ENCODE measurements at regions not wholly inside any gene's neighbourhood (a gene's known extent, or its start where the extent isn't known, plus 50 kb on each side); places are given as distances from the start of the nearest gene placed in this dataset.

GRCh38 chr13:88544836-88545235 lies 873.7 kb downstream of the SLITRK5 start:
- H3K27me3 ChIP-seq, result no peaks in the 10 kb centered on the region
- H3K36me3 ChIP-seq, result no peaks in the 10 kb centered on the region
- H3K9me3 ChIP-seq, result no peaks in the 10 kb centered on the region
- no peak overlapping the region for H3K27ac ChIP-seq
- no peaks in the 10 kb centered on the region for H3K4me1 ChIP-seq
- H3K4me3 ChIP-seq, result no peak overlapping the region
- DNase-seq (ENCODE audit: extremely low spot score in 2 of 2), result no peak
- TF ChIP-seq POLR2A (IDR thresholded peaks at IDR 0.05) (no peak), CTCF (IDR thresholded peaks at IDR 0.05) (no peak), POLR2AphosphoS5 (IDR thresholded peaks at IDR 0.05; ENCODE audit: insufficient read depth in 1 of 2, low read depth in 1 of 2) (no peak)
- intact Hi-C loops (cut with DNase I), result no loop called here

DNA sequence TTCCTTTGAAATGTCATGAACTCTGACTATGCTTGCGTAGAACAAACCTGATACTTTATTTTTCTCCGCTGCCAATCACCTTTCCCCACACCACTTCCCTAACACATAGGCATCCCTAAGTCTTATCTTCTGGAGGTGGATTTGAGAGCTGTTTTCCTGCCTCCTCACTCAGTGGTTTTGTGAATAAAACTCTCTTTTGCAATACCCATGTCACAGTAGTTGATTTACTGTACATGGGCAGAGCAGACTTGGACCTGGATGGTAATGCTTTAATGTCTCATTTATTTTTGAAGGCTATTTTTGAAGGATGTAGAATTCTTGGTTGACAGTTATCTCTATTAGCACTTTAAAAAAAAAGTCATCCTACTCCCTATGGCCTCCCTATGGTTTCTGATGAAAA lies 881.8 kb downstream of the SLITRK5 start:
- DNase-seq (ENCODE audit: extremely low spot score in 2 of 2), result no peak
- no peaks in the 10 kb centered on the region for H3K9me3 ChIP-seq
- no peak overlapping the region for H3K27ac ChIP-seq
- intact Hi-C loops (cut with DNase I), result no loop called here
- H3K4me1 ChIP-seq, result no peaks in the 10 kb centered on the region
- no peak overlapping the region for H3K4me3 ChIP-seq
- TF ChIP-seq POLR2A (IDR thresholded peaks at IDR 0.05) (no peak), POLR2AphosphoS5 (IDR thresholded peaks at IDR 0.05; ENCODE audit: insufficient read depth in 1 of 2, low read depth in 1 of 2) (no peak), CTCF (IDR thresholded peaks at IDR 0.05) (no peak)
- no peaks in the 10 kb centered on the region for H3K27me3 ChIP-seq
- H3K36me3 ChIP-seq, result no peaks in the 10 kb centered on the region

DNA sequence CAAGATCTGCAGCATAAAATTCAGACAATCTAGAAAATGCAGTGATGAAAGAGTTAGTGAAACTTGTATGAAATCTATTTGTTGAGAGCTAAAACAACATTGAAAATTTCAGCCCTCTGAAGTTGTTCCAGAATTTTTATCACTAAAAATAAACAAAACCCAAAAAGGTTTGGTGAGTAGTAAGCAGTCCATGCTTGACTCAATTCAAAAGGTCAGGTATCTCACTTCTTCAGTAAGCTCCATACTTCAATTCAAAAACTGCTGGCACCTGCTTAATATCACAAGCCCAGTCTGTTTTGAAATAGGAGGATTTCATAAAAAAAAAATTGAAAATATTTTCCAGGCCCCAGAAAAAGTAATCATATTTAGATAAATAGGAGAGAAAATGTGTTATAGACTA lies 894.4 kb downstream of the SLITRK5 start:
- no peak for DNase-seq (ENCODE audit: extremely low spot score in 2 of 2)
- no peak for TF ChIP-seq CTCF (IDR thresholded peaks at IDR 0.05)
- no peak for TF ChIP-seq POLR2A (IDR thresholded peaks at IDR 0.05)
- TF ChIP-seq POLR2AphosphoS5 (IDR thresholded peaks at IDR 0.05; ENCODE audit: insufficient read depth in 1 of 2, low read depth in 1 of 2), result no peak
- H3K4me3 ChIP-seq, result no peak overlapping the region
- H3K27me3 ChIP-seq, result no peaks in the 10 kb centered on the region
- no peaks in the 10 kb centered on the region for H3K36me3 ChIP-seq
- intact Hi-C loops (cut with DNase I), result no loop called here
- no peaks in the 10 kb centered on the region for H3K9me3 ChIP-seq
- H3K27ac ChIP-seq, result no peak overlapping the region
- H3K4me1 ChIP-seq, result no peaks in the 10 kb centered on the region

- TF ChIP-seq CTCF (IDR thresholded peaks at IDR 0.05) (no peak), POLR2AphosphoS5 (IDR thresholded peaks at IDR 0.05; ENCODE audit: insufficient read depth in 1 of 2, low read depth in 1 of 2) (no peak), POLR2A (IDR thresholded peaks at IDR 0.05) (no peak)
- no peak for DNase-seq (ENCODE audit: extremely low spot score in 2 of 2)
- no peaks in the 10 kb centered on the region for H3K27me3 ChIP-seq
- no peaks in the 10 kb centered on the region for H3K9me3 ChIP-seq
- no peaks in the 10 kb centered on the region for H3K36me3 ChIP-seq
- H3K27ac ChIP-seq, result no peak overlapping the region
- intact Hi-C loops (cut with DNase I), result no loop called here
- no peak overlapping the region for H3K4me3 ChIP-seq
- H3K4me1 ChIP-seq, result no peaks in the 10 kb centered on the region
Measured at GRCh38 chr13:88585861-88586260, 914.7 kb downstream of the SLITRK5 start.

GRCh38 chr13:88586263-88586662 lies 915.1 kb downstream of the SLITRK5 start:
- Histone ChIP-seq H3K36me3 (no peaks in the 10 kb centered on the region), H3K9me3 (no peaks in the 10 kb centered on the region), H3K4me1 (no peaks in the 10 kb centered on the region), H3K4me3 (no peak overlapping the region), H3K27ac (no peak overlapping the region), H3K27me3 (no peaks in the 10 kb centered on the region)
- no peak for TF ChIP-seq CTCF (IDR thresholded peaks at IDR 0.05)
- TF ChIP-seq POLR2AphosphoS5 (IDR thresholded peaks at IDR 0.05; ENCODE audit: insufficient read depth in 1 of 2, low read depth in 1 of 2), result no peak
- no peak for TF ChIP-seq POLR2A (IDR thresholded peaks at IDR 0.05)
- no peak for DNase-seq (ENCODE audit: extremely low spot score in 2 of 2)
- intact Hi-C loops (cut with DNase I), result no loop called here

Data from vagina (tissue), 2 donors.